HepG2 (cell line): ENCODE measurements at regions not wholly inside any gene's neighbourhood (a gene's known extent, or its start where the extent isn't known, plus 50 kb on each side); places are given as distances from the start of the nearest gene placed in this dataset.

Source experiments
- ATAC-seq: fragments of 200-7000 bp; cut with Tn5 transposase; 3 replicates; pipeline ENCODE4 v1.9.1; 2020; ENCODE audit warnings: mild to moderate bottlenecking, moderate library complexity
- BruUV-seq: library from RNA; stranded (reverse); fragments of 400-500 nt; replicated peaks from 2 replicates; lab custom pipeline; 2021; lab: Mats Ljungman, UMichigan
- CTCF ChIA-PET: fragments of 300-600 bp; formaldehyde crosslinking; extraction: SDS; loops from one replicate; lab custom pipeline; 2021; ENCODE audit warnings: low total read pairs, inconsistent platforms, low intra/inter-chr PET ratio; lab: Yijun Ruan, JAX
- POLR2A ChIA-PET: fragments of 350-600 bp; sonication (Branson Sonifier 250); formaldehyde crosslinking; loops from one replicate; lab custom pipeline; 2020; ENCODE audit warnings: antibody characterized with exemption, inconsistent platforms; lab: Yijun Ruan, JAX
- DNase-seq: peaks from one replicate; pipeline ENCODE4 v3.0.0-alpha.2; 2015; ENCODE audit warnings: low spot score
- FAIRE-seq: peaks from 3 replicates; lab custom pipeline; 2011; peaks lifted over from hg19 to GRCh38; lab: Jason Lieb, UNC
- H2AFZ ChIP-seq: one replicate; pipeline ENCODE4 v1.6.1; 2011; ENCODE audit warnings: low read length, inconsistent platforms
- H3K27ac ChIP-seq: fragments of 300-600 bp; 3 replicates; pipeline ENCODE4 v1.8.0; 2011; ENCODE audit warnings: mixed run types, mild to moderate bottlenecking, mixed read lengths, low read length, inconsistent platforms; ENCODE audit not compliant: insufficient read depth; ENCODE audit errors: extremely low read length
- H3K27me3 ChIP-seq, 2 experiments: fragments of 200-600 bp in 1 of 2; 2 replicates in 1 of 2; 3 replicates in 1 of 2; pipeline versions ENCODE4 v1.6.0 to v1.8.0; 2011; ENCODE audit warnings: low read length in 2 of 2, mild to moderate bottlenecking in 2 of 2, moderate library complexity in 2 of 2, inconsistent platforms in 1 of 2; ENCODE audit not compliant: insufficient read depth in 2 of 2, control insufficient read depth in 1 of 2
- H3K36me3 ChIP-seq, 2 experiments: fragments of 200-600 bp in 1 of 2; replicated peaks in 1 of 2; 2 replicates in 1 of 2; 3 replicates in 1 of 2; pipeline versions ENCODE4 v1.5.1 to v1.8.0; 2011; ENCODE audit warnings: low read length in 2 of 2, inconsistent platforms in 1 of 2; ENCODE audit not compliant: insufficient read depth in 2 of 2, control insufficient read depth in 1 of 2
- H3K4me1 ChIP-seq: 2 replicates; pipeline ENCODE4 v1.5.1; 2012; ENCODE audit warnings: low read length, inconsistent platforms; ENCODE audit not compliant: insufficient read depth
- H3K4me2 ChIP-seq: 2 replicates; pipeline ENCODE4 v1.6.0; 2011; ENCODE audit warnings: low read depth, low read length, inconsistent platforms
- H3K4me3 ChIP-seq, 3 experiments: fragments of 200-600 bp in 1 of 3; sonication (generic), shearing (Covaris generic) in 1 of 3; replicated peaks in 1 of 3; 2 replicates each; pipeline ENCODE4 v1.5.1; 2011 to 2016; ENCODE audit warnings: low read length in 3 of 3, inconsistent platforms in 2 of 3, low read depth in 2 of 3, mild to moderate bottlenecking in 2 of 3, control low read depth in 1 of 3, mixed read lengths in 1 of 3; ENCODE audit not compliant: insufficient read depth in 1 of 3
- H3K79me2 ChIP-seq: one replicate; pipeline ENCODE4 v1.6.1; 2011; ENCODE audit warnings: low read length, inconsistent platforms; ENCODE audit not compliant: insufficient read depth
- H3K9ac ChIP-seq: 2 replicates; pipeline ENCODE4 v1.6.0; 2011; ENCODE audit warnings: mild to moderate bottlenecking, low read depth, low read length, inconsistent platforms; ENCODE audit not compliant: insufficient read depth
- H3K9me3 ChIP-seq: 2 replicates; pipeline ENCODE4 v1.5.1; 2012; ENCODE audit warnings: mild to moderate bottlenecking, low read length
- H4K20me1 ChIP-seq: 2 replicates; pipeline ENCODE4 v1.6.0; 2011; ENCODE audit warnings: inconsistent platforms, mild to moderate bottlenecking, low read length, moderate library complexity; ENCODE audit not compliant: insufficient read depth
- CHD2 ChIP-seq: IDR thresholded peaks from 2 replicates; pipeline ENCODE4 v1.6.1; 2011; ENCODE audit warnings: low read depth, low read length, improper control_type of control experiment
- HMGA1 ChIP-seq: sonication (generic); formaldehyde crosslinking; conservative IDR thresholded peaks from 2 replicates; pipeline ENCODE4 v1.4.0; 2020; ENCODE audit warnings: missing genetic modification reagents
- RAD21 ChIP-seq: fragments of 450-650 bp; formaldehyde crosslinking; IDR thresholded peaks from 2 replicates; pipeline ENCODE4 v1.5.0; 2020; ENCODE audit warnings: mild to moderate bottlenecking
- RBAK ChIP-seq: sonication (generic); formaldehyde crosslinking; IDR thresholded peaks from 2 replicates; pipeline ENCODE4 v1.5.1; 2020; ENCODE audit warnings: mild to moderate bottlenecking, missing genetic modification reagents
- ZNF598 ChIP-seq: sonication (generic); formaldehyde crosslinking; IDR thresholded peaks from 2 replicates; pipeline ENCODE4 v1.5.1; 2020; ENCODE audit warnings: mild to moderate bottlenecking, missing genetic modification reagents, borderline replicate concordance
- ZNF710 ChIP-seq: sonication (generic); formaldehyde crosslinking; IDR thresholded peaks from 2 replicates; pipeline ENCODE4 v1.5.0; 2020; ENCODE audit warnings: mild to moderate bottlenecking, missing genetic modification reagents, borderline replicate concordance
- WGBS: methylation state at CpG from one replicate; pipeline ENCODE4 v1.1.6; 2017; ENCODE audit warnings: low lambda C conversion rate; 5-methylcytosine and 5-hydroxymethylcytosine counted together
- in situ Hi-C: cut with HindIII; loops from 2 replicates; pipeline ENCODE4 v1.10.0; 2017; ENCODE audit warnings: low pct_unique_long_range_greater_than_20kb; ENCODE audit not compliant: extremely low pct_ligation_motif_present
- intact Hi-C: fragments of 100-400 bp; cut with micrococcal nuclease; formaldehyde crosslinking; loops from one replicate; pipeline ENCODE4 v1.10.0; 2022; ENCODE audit not compliant: unreplicated experiment

- TF ChIP-seq RAD21 (no peak), HMGA1 (CRISPR knock-in tag) (no peak), RBAK (CRISPR knock-in tag) (no peak), CHD2 (no peak), ZNF710 (CRISPR knock-in tag) (no peak), ZNF598 (CRISPR knock-in tag) (no peak)
- no peak overlapping the region for H3K4me3 ChIP-seq
- no peaks in the 10 kb centered on the region for H3K4me1 ChIP-seq
- intact Hi-C loops (no loop called here), in situ Hi-C loops (no loop called here)
- no peak for ATAC-seq
- no peak overlapping the region for H2AFZ ChIP-seq
- H4K20me1 ChIP-seq, result no peaks in the 10 kb centered on the region
- H3K9ac ChIP-seq, result no peak overlapping the region
- no peak for DNase-seq
- H3K27ac ChIP-seq, result no peak overlapping the region
- BruUV-seq, result no TSS peak
- H3K36me3 ChIP-seq, result no peaks in the 10 kb centered on the region
- H3K79me2 ChIP-seq, result no peaks in the 10 kb centered on the region
- ChIA-PET POLR2A (no interaction called here), CTCF (no interaction called here)
- H3K27me3 ChIP-seq, result peaks cover 1 to 37% of the 10 kb centered on the region in 2 experiments; a peak in 4 of 5 replicates
- no peak overlapping the region for H3K4me2 ChIP-seq
- FAIRE-seq, result no peak
- WGBS, result 29% methylated on average over 9 of the region's 14 CpGs
- H3K9me3 ChIP-seq, result no peaks in the 10 kb centered on the region
These were observed 136.2 kb downstream of the HMX1 start for GRCh38 chr4:8735236-8736089.
